ENCODE measurements at regions not wholly inside any gene's neighbourhood (a gene's known extent, or its start where the extent isn't known, plus 50 kb on each side); places are given as distances from the start of the nearest gene placed in this dataset.

DNA sequence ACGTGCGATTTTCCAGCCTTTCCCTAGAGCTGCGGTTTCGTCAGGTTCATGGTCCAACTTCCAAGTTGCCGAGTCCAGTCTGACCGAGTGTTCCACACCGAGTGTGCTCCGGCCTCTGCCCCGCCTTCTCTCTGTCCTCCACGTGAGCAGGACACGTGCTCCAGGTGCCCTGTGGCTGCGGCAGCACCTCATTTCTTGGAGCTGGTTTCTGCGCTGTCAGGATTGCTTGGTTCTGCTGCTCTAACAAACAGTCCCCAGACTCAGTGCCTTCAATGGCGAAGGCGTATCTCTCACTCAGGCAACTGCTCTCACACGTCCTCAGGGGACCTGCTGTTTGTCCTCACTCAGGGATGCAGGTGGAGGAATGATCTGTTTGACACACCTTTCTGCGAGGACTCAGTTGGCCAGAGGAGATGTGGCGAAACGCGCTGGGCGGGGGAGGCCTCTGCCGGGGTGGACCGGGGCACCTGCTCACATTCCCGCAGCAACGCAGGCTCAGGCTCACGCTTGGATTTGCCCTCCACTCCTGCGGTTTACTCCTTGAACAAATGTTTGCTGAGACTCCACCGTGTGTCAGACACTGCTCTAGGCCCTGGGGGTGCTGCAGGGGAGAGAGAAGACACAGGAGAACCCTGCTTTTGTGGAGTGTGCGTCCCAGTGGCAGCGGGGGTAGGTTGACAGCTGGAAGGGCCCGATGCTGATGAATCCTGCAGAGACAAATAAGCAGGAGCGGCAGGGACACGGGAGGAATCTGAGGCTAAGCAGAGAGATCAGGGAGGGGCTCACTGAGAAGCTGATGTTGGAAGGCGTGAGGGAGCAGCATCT, 63.4 kb upstream of the FBRSL1 start:
- no peak for DNase-seq (ENCODE audit: low read depth in 2 of 2, low spot score in 1 of 2)

DNA sequence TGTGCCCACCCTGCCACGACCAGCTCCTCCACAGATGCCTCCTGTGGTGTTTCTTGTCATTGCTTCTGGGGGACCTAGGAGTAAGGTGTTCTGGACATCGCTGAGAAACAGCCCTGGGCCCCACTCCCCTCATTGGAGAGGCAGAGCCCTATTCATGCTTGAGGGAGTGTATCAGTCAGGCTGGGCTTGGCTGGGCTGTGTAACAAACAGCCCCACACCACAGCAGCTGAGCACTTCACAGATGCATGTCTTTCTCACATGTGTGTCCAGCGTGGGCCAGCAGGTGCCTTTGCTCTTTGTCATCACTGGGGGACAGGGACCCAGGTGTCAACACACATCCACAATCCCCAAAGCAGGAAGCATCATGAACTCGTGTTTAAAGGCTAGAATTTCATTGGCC, 65.1 kb upstream of the FBRSL1 start:
- DNase-seq (ENCODE audit: low read depth in 2 of 2, low spot score in 1 of 2): no peak

DNA sequence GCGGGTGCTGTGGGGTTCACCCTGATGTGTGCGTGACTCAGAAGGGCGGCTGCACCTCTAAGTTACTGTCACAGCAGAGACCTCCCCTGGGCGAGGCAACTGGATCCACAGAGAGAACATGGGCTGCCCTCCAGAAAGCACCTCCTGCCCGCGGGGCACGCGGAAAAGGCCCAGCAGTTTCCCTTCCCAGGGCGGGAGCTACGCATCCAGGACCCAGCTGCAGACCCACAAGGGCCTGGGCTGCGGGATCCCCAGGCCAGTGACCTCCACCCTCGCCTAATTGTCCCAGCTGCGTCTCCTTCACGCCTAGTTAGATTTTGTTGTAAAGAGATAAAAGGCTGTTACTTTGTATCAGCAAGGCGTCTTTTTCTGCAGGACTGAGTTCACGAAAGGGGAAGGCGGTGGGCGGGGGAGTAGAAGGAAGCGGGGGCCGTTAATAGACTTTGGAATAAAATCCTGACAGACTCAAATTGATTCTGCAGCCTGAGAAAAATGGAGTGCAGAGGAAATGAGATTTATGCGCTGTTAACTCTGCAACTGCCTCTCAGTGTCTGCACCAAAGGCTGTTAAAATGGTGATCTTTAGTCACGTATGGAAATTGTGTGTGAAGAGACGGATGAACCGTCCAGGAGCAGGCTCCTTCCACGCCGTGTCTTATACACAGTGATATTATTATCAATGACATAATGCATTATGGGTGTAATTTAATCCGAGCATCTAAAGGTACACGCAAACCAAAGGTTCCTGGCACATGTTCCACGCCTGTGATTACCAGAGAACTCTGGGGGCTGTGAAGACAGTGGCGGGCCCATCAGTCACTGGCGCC, 65.9 kb upstream of the FBRSL1 start:
- no peak for DNase-seq (ENCODE audit: low read depth in 2 of 2, low spot score in 1 of 2)

DNA sequence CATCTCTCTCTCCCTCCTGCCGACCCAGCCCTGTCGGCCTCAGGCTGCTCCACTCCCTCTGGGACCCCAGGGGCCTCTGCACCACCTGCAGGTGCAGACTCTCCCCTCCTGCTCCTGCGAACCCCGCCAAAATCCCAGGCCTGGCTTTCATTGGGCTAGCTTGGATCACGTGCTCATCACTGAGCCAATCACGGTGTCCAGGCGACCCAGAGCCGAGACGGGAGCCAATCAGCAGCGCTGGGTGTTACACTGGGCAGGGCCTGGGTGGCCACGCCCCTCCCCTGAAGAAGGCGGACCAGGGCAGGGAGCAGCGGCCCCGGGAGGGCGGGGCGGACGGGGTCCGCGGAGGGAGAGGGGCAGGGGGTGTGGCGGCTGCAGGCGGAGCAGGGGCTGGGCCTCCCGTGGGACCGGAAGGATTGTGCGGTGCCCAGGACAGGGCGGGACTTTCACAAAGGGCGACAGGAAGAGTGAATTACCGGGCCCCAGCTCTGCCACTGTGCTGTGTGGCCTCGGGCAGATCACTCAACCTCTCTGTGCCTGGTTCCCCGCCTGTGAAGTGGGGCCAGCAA, 66.6 kb upstream of the FBRSL1 start:
- DNase-seq (ENCODE audit: low read depth in 2 of 2, low spot score in 1 of 2): no peak

DNA sequence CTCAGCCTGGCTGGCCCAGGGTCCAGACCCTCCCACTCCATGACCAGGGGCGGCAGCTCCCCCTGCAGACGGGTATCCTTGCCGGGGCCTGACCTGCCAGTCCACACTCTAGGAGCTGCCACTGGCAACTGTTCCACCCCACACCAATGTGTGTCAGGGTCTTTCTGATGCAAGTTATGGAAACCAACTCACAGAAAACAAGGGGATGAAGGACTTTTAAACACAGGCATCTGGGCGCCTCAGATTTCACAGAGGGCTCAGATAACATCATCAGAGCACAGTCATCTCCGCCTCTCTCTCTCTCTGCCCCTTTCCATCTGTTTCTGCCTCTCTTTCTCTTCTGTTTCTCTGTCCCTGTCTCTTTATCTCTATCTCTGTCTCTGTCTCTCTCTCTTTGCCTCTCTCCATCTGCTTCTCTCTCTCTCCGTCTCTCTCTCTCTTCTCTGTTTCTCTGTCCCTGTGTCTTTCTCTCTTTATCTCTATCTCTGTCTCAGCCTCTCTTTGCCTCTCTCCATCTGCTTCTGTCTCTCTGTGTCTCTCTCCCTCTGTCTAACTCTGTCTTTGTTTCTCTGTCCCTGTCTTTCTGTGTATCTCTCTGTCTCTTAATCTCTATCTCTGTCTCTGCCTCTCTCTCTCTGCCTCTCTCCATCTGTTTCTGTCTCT, 67.4 kb upstream of the FBRSL1 start:
- DNase-seq (ENCODE audit: low read depth in 2 of 2, low spot score in 1 of 2): no peak

DNA sequence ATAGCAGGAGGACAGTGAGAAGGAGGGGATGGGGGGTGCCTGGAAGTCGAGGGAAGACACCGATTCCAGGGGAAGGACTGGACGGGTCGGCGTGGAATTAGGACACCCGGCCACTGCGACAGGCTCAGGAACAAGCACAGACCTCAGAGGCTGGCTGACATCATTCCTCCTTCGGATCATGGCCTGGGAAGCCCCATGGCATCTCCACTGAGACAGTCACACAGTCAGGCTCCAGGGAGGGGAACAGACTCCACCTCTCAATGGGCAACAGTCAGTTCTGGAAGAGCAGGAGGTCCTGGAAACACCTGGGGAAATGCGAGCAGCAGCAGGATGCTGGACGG, 67.9 kb upstream of the FBRSL1 start:
- DNase-seq (ENCODE audit: low read depth in 2 of 2, low spot score in 1 of 2): no peak

DNA sequence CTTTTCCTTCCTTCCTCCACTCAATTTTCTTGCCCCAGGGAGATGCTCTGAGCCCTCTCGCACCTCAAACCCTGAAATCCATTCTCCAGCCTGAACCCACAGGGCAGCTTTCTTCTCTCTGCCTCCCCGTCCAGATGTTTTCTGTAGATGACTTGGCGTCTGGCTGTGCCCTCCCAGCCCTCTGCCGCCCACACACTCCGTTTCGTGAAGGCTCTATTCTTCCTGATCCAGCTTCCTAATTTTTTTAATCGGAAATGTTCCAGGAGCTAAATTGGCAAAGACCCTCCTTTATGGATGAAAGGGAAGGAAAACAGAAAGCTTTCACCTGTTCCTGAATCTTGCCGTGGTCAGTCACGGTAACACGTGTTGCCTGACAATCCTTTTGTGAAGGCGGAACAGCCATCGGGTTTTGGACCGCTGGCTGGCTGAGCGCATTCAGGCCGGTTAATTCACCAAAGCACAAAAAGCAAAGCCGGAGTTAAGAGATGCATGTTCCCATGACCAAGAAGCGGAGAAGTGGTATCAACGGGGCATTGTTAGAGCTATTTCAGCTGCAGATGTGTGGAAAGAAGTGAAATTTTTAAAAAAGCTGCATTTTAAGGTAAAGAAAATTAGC, 70.2 kb upstream of the FBRSL1 start:
- DNase-seq (ENCODE audit: low read depth in 2 of 2, low spot score in 1 of 2): no peak

DNA sequence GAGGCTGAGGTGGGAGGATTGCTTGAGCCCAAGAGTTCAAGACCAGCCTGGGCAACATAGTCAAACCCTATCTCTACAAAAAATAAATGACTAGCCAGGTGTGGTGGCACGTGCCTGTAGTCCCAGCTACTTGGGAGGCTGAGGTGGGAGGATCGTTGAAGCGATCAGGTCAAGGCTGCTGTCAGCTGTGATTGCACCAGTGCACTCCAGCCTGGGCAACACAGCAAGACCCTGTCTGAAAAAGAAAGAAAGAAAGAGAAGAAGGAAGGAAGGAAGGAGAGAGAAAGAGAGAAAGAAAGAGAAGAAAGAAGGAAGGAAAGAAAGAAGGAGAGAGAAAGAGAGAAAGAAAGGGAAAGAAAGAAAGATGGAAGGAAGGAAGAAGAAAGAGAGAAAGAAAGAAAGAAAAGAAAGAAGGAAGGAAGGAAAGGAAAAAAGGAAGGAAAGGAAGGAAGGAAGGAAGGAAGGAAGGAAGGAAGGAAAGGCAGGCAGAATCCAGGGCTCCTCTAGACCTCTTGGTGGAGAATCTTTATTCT, 71.5 kb upstream of the FBRSL1 start:
- no peak for DNase-seq (ENCODE audit: low read depth in 2 of 2, low spot score in 1 of 2)

DNA sequence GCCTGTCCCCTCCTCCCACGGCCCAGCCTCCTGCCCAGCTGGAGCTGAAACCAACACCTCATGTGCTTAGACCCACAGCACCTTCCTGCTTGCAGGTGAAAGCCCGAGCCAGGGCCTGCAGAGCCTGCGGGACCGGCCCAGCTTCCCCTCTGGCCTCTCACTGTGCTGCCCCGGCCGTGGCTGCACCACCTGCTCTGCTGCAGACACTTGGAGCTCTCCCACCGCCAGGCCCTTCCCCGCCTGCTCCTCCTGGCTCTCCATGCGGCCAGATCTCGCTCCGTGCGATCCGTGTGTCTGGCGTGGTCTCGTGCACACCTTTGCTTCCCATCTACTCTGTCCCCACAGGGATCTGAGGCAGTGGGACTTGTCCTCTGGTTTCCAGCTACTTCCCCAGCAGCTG, 72.2 kb upstream of the FBRSL1 start:
- no peak for DNase-seq (ENCODE audit: low read depth in 2 of 2, low spot score in 1 of 2)

DNA sequence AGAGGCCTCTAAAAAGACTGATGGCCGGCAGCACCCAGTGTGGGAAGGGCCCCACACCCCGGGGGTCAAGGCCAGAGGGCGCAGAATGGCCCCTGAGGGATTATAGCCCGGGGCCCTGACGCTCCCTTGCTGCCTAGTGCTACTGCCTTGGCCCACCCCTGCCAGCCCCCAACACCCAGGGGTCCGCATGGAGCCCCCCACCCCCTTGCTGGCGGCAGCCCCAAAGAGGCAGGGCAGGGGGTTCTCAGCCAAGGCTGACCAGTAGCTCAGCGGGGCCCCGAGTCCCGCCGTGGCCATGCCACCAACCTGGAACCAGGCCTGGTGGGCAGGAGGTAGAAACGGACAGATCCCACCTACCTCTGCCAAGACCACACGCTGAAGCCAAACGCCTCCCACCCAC, 73.1 kb upstream of the FBRSL1 start:
- no peak for DNase-seq (ENCODE audit: low read depth in 2 of 2, low spot score in 1 of 2)

DNA sequence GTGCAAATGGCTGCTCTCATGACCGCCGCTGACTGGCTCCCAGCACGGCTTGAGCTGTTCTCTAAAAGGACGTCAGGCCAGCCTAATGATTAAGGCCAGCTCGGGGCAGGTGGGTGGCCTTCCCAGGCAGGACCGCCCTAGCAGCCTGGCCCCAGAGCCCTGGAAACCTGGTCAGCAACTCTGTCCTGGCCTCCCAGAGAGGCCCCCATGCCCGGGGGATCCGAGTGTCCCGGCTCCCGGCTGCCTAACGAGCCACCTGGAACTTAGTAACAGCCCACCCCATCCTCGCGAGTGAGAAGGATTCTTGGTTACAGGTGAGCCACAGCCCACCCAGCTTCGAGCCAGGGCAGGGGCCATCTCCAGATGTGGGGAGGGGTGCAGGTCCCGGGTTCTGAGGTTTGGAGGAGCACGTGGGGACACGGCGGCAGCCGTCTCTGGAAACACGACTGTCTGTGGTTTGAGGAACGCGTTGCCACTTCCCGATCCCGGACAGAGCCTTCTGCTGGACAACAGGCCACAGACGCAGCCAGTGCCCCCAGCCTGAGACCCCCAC, 73.8 kb upstream of the FBRSL1 start:
- no peak for DNase-seq (ENCODE audit: low read depth in 2 of 2, low spot score in 1 of 2)

DNA sequence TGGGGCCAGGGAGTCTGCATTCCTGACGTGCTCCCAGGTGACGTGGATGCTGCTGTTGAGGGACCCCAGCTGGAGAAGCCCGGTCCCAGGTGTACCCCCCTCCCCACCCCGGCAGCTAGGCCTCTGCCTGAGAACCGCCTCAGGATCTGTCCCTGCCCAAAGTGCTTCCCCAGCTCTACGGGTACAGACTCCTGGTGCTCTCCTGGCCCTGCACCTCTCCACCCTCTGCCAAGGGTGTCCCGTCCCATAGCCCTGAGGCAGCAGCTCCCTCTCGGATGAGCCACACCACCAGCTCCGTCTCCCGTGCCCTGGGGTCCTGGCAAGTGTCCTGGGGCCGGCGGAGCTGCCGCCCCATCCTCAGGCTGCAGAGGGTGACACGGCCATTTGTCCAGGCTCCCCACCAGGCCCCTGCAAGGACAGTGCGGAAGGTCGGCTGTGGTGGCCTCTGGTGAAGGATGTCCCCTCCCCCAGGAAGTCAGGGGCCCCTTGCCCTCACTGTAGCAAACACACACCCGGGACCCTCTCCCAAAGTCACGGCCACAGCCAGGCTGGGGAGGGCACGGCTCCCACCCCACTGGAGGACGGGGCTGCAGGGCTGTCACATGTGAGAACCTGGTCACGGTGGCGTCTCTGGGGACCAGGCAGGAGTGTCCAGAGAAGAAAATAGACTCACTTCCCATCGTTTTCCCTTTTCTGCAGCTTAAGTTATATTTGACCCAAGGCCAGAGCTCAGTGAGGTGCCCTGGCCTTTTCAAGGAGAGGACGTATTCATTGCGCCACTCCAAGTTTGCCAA, 74.4 kb upstream of the FBRSL1 start:
- no peak for DNase-seq (ENCODE audit: low read depth in 2 of 2, low spot score in 1 of 2)

DNA sequence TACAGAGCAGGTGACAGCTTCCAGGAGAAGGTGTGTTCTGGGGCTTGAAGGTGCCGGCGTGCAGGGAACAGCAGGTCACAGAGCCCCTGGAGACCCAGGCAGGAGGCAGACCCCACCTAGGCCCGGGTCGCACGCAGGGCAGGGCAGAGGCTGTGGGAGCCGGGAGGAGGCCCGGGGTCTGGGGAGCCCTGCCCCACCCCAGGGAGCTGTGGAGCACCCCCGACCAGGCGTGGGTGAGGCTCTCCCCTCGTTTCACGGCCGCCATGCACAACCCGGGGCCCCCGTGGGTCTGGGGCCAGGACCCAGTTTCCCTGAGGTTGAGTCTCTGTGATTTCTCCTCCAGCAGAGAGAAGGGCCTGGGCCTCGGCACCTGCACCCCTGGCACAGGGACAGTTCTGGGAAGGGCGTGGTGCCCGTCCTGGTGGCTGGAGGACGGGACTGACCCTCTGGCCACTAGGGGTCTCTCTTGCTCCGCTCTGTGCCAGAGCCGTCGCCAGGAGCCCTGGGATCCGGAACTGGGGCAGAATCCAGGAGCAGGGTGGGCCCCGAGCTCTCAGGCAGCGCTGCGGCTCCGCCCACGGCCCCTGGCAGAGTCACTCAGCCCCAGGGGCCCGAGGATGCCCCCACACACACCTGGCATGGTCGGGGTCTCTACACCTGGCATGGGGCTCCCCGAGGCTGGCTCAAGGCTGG, 75.2 kb upstream of the FBRSL1 start:
- DNase-seq (ENCODE audit: low read depth in 2 of 2, low spot score in 1 of 2): peak; percentile 20 to 48

DNA sequence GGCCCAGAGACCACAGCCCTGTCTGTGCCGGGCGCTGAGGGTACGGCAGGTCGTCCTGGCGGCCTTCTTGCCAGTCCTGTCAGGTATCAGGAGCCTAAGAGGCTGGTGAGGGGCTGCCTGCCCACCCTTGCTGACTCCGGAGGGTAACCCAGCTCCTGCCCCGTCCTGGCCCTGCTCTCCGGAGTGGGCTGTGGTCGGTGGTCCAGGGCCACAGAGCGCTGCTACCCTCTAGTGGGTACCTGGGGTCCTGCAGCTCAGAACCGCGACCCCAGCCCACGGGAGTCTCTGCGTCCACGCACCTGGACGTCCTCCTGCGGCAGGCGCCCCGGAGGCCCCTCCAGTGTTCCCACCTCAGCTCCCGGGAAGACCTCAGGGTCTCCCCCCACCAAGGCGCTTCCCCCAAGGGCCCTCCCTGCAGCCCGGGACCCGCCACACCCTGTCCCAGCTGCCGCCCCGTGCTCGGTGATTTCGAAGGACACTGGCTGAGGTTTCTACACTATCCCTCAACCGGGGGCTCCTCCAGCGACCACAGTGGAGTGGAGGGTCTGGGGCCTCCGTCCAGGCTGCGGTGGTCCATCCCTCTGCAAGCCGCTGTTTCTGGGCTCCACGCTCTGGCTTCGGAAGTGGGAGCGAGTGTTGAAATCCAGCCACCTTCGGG, 75.9 kb upstream of the FBRSL1 start:
- no peak for DNase-seq (ENCODE audit: low read depth in 2 of 2, low spot score in 1 of 2)

DNA sequence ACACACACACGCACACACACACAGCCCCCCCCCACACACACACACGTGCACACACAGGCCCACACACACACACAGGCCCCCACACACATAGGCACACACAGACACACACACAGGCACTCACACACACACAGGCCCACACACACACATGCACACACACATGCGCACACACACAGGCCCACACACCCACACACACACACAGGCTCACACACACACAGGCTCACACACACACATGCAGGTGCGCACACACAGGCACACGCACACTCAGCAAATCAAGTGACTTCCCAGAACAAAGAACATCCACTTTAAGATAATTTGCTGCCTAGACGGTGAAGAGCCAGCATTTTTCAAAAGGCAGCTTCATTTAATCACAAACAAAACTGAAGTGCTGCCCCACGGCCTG, 78.5 kb upstream of the FBRSL1 start:
- DNase-seq (ENCODE audit: low read depth in 2 of 2, low spot score in 1 of 2): no peak

DNA sequence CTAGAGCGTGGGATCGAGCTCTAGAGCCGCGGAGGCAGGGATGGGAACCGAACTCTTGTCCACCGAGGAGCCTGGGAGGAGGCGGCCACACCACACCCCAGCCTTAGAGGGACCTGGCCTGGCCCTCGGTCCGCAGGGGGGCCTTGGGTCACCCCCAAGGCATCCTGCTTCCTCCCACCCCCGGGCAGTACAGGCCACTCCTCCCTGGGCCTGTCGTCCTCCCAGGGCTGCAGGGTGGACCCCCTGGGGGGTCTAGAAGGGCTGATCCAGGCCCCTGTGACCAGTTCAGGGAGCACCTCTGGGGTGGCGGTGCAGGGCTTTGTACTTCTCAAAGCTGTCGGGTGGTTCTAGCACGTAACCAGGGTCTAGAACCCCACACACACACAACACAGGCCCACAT, 79.1 kb upstream of the FBRSL1 start:
- no peak for DNase-seq (ENCODE audit: low read depth in 2 of 2, low spot score in 1 of 2)

DNA sequence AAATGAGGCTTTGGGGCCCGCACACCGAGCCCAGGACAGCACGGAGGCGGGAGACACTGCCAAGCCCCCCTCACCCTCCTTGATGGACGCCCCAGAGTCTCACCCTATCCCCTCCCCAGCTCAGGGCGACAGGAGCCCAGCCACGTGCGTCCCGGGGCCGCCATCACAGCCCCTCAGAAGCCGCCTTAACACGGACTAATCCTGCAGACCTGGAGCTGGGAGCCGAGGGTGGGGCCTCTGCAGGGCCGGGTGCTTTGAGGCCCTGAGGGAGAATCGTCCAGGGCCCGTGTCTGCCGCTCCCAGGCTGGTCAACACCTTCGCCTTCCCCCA, 79.7 kb upstream of the FBRSL1 start:
- DNase-seq (ENCODE audit: low read depth in 2 of 2, low spot score in 1 of 2): no peak

DNA sequence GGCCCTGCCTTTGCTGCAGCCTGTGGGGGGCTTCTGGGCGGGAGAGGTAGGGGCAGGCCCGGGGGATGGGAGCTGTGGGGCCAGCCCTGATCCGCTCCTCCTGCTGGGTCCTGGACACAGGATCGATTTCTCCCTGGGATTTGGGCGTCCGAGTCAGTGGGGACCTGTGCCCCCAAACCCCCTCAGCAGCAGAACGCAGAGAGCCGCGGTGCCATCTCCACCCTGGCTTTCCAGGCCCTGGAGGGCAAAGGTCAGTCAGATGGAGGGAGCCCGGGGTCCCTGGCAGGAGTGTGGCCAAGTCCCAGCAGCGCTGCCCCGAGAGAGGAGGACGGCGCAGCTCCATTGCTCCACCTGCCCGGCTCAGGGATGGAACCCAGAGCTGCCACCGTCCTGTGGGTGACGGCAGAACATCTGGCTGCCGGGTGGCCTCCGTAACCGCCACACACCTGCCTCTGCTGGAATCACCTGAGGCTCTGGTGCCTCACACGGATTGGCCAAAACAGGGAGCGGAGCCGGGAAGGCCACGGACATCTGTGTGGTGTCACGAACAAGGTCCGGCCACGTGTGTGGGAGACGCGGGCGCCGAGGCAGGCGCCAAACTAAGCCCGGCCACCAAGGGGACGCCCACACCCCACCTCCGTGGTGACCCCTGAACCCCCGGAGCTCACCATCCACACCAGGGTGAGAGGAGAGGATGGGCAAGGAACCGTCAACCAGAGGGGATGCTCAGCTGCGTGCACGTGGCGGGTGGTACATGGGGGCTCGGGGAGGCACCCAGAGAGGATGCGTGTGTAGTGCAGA, 80.3 kb upstream of the FBRSL1 start:
- no peak for DNase-seq (ENCODE audit: low read depth in 2 of 2, low spot score in 1 of 2)

Data from stimulated activated CD8-positive, alpha-beta memory T cell treated with anti-CD3 and anti-CD28 coated beads, Interleukin-4, amount 100 ng/mL, for 1 hour (primary cell).